ENCODE measurements at regions not wholly inside any gene's neighbourhood (a gene's known extent, or its start where the extent isn't known, plus 50 kb on each side); places are given as distances from the start of the nearest gene placed in this dataset.

- no peak for TF ChIP-seq POLR2A (IDR thresholded peaks at IDR 0.05)
- TF ChIP-seq, protein P1, sequence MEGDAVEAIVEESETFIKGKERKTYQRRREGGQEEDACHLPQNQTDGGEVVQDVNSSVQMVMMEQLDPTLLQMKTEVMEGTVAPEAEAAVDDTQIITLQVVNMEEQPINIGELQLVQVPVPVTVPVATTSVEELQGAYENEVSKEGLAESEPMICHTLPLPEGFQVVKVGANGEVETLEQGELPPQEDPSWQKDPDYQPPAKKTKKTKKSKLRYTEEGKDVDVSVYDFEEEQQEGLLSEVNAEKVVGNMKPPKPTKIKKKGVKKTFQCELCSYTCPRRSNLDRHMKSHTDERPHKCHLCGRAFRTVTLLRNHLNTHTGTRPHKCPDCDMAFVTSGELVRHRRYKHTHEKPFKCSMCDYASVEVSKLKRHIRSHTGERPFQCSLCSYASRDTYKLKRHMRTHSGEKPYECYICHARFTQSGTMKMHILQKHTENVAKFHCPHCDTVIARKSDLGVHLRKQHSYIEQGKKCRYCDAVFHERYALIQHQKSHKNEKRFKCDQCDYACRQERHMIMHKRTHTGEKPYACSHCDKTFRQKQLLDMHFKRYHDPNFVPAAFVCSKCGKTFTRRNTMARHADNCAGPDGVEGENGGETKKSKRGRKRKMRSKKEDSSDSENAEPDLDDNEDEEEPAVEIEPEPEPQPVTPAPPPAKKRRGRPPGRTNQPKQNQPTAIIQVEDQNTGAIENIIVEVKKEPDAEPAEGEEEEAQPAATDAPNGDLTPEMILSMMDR (IDR thresholded peaks at IDR 0.05): no peak
Measured at GRCh38 chr2:17398770-17399169, 119.5 kb downstream of the RAD51AP2 start.

Measured in esophagus squamous epithelium (tissue), 4 donors.